Non-pigmented ciliary epithelial cell (primary cell): ENCODE measurements at regions not wholly inside any gene's neighbourhood (a gene's known extent, or its start where the extent isn't known, plus 50 kb on each side); places are given as distances from the start of the nearest gene placed in this dataset.
"Not testable (repeated sequence)": the region's sequence is repeated elsewhere in the genome, so short reads cannot be mapped to it uniquely, and the experiment has no call there.

Experiments used
- DNase-seq: peaks from one replicate; pipeline ENCODE4 v3.0.0-alpha.2; 2010; ENCODE audit warnings: low read depth

GRCh38 chr5:3191585-3191984 is 404.0 kb upstream of the IRX1 start:
- DNase-seq, result no peak

DNA sequence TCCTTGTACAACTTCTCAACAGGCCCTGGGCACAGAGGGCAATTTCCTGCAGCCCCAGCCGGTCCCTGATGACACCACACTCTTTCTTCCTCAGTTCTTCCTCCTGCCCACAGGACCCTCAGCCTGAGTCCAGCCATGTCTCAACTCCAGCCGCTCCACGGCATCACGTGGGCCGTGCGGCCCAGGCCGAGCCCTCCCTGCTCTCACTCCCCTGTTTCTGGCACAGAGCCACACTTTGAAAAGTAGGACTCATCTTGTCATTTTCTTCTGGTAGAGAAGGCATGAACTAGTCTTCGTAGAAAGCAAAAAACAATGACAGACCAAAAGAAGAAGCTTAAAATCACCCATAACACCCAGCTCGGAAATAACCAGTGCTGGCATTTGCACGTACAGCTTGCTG is 404.7 kb upstream of the IRX1 start:
- no peak for DNase-seq

DNA sequence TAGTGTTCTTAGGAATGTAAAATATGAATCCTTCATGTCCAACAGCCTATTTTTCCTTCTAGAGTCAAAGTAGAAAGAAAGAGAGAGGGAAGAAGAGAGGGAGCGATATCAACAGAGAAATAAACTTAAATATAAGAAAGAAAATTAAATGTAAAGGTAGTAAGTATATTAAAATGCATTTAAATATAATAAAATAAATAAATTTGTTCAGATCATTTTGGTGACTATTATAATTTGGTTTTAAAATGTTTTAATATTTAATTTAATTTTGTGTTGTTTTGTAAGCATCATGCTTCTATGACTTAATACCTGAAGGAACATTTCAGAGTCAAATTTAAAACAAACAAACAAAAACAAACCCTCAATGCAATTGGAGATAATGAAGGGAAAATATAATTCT is 405.2 kb upstream of the IRX1 start:
- DNase-seq, result no peak

DNA sequence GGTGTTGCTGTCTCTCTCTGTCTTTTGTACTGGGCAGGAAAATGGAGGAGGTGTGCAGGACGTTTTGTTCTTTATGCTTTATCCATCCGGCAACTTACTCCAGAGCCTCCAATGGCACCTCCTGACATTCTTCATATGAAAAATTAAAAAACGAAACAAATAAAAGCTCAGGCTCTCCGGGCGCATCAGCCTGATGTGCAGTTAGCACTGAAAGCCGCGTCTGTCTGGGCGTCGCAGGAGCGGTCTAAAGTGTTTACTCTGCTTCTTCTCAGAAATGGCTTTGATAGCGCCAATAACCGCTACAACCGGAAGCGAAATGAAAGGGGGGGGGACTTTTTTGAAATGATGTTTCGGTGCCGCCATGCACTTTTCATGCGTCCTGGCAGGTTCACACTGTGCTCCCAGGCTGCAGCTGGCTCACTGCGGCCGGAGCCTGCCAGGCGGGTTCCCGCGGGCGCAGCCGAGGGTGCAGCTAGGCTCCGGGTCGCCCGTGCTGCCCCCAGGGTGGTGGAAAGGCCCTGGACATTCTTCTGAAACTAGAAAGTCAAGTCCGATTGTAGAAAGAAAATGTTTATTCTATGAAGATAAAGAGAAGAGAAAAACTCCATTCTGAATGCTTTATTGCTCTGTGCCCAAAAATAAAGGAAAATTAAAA is 407.7 kb upstream of the IRX1 start:
- no peak for DNase-seq

DNA sequence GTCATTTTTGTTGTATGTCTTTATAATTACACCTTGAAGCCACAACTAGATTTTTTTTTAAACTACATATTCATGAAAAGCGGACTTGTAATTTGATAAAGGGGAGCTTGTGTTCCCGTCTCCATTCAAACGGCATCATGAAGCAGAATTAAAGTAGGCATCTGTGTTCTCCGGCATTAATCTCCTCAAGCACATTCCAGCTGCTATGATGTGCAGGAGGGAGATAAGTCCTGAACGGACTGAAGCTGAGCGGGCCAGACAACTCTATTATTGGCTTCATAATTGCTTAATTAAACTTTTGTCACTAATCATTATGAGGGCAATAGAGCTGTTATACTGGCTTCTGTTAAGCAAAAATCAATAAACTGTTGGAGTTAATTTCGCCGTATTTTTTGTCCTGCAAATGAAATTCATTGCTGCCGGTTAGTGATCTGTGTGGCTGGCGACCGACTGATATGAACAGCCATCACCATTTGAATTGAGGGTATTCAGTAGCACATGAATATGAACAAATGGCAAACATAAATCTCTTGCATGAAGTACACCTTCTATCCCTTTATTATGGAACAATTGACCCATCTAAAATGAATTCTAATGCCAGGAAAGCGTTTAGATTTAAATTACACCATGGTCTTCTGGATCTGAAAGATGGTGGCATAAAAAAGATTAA is 408.8 kb upstream of the IRX1 start:
- no peak for DNase-seq

DNA sequence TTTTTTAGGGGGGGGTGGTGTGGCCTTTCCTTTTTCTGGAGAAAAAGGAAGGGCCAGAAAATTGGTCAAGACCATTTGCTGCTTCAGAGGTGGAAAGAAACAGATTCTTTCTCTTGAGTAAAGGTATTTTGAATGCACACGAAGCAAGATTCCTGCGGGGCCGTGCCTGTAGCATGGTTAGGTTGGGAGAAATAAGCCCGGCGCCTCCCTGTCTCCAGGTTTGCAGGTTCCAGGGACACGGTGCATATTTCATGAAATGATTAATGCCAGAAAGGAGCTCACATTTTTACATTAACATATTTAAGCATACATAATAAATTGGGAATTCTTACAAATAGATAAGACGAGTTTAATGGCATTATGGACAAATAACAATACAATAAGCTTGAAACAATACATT is 409.5 kb upstream of the IRX1 start:
- no peak for DNase-seq

GRCh38 chr5:3185488-3185887 is 410.1 kb upstream of the IRX1 start:
- no peak for DNase-seq

- no peak for DNase-seq
These were observed 413.3 kb upstream of the IRX1 start for GRCh38 chr5:3182133-3182876.

DNA sequence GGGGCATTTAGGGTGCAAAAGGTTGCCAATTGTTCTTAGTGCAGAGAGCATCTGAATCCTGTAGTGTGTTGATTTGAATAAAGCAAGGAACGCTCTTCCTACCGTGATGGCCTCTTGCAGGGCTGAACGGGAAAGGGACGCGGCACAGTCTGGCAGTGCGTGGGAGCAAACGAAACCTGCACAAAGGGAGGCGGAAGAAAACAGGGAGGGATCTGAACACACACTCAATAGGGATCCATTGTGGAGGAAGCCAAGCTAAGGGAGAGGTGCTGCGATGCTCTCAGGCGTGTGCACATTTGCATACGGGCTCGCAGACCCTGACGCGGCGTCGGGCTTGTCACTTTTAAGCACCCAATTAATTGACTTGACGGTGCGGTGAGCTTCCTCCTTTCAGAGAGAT is 414.0 kb upstream of the IRX1 start:
- no peak for DNase-seq

GRCh38 chr5:3180636-3181035 is 415.0 kb upstream of the IRX1 start:
- no peak for DNase-seq

GRCh38 chr5:3179220-3179619 is 416.4 kb upstream of the IRX1 start:
- DNase-seq, result no peak

DNA sequence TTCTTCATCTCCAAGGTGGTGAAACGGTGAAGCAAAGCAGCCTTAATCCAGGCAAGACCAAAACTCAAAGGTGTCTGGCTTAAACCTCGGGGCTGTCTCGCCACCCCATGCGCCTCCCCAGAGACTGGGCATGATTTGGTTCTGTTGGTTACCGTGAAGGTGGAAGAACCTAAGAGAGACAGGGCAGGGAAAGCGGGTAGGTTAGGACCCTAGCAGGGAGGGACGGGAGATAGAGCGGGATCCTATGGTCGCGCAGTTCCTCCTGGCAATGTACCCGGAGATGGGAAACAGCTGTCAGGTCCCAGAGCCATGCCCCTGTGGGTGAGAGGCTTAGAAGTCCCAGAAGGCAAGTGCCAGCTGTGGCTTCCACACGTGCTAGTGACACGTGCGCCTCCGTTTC is 418.3 kb upstream of the IRX1 start:
- DNase-seq, result no peak

- DNase-seq, result no peak
These were observed 420.2 kb upstream of the IRX1 start for GRCh38 chr5:3175416-3175815.

GRCh38 chr5:3167473-3167872 is 416.0 kb upstream of the IRX2 start:
- DNase-seq, result no peak

- DNase-seq, result no peak
These were observed 412.1 kb upstream of the IRX2 start for GRCh38 chr5:3163626-3164025.

GRCh38 chr5:3161672-3162071 is 410.2 kb upstream of the IRX2 start:
- no peak for DNase-seq

DNA sequence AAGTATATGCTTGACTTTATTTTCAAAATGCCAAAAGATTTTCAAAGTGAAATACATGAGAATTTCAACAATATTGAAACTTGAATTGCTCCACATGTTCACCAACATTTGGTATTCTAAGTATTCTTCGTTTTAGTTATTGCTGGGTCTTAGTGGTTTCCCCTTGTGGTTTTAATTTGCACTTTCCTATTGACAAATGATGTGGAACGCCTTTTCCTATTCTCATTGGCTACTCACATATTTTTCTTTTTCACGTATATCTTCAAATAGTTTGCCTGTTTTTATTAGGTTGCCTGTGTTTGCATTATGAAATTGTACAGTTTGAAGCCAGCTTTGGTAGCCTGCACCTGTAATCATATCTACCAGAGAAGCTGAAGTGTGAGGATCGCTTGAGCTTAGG is 405.7 kb upstream of the IRX2 start:
- DNase-seq, result no peak

- DNase-seq, result no peak
These were observed 404.2 kb upstream of the IRX2 start for GRCh38 chr5:3155717-3156116.

- no peak for DNase-seq
These were observed 403.6 kb upstream of the IRX2 start for GRCh38 chr5:3155046-3155445.

DNA sequence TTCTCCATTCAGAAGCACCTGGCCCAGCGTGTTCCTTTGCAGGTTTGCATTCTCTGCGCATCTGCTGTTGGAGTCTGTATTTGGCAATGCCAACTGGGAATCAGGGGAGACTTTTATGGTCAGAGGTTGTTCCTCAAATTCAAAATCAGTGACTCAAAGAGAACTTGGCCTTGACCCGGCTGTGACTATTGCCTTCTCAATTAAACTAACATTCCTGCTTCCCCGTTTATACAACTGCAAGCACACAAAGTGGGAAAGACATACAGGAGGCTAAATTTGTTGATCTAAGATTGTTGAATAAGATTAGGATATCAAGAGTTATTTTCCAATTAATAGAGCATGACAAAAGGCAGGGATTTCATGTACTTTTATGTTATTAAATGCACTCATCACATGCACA is 402.4 kb upstream of the IRX2 start:
- DNase-seq, result no peak

GRCh38 chr5:3153226-3153858 is 401.9 kb upstream of the IRX2 start:
- DNase-seq, result no peak

- DNase-seq, result no peak
These were observed 398.4 kb upstream of the IRX2 start for GRCh38 chr5:3149899-3150298.

GRCh38 chr5:3147405-3147804 is 395.9 kb upstream of the IRX2 start:
- not testable (repeated sequence) for DNase-seq
